ENCODE measurements at regions not wholly inside any gene's neighbourhood (a gene's known extent, or its start where the extent isn't known, plus 50 kb on each side); places are given as distances from the start of the nearest gene placed in this dataset.

GRCh38 chr9:92176800-92177185 is 61.6 kb upstream of the SPTLC1 start:
- no peaks in the 10 kb centered on the region for H3K36me3 ChIP-seq
- no peak for TF ChIP-seq CTCF (IDR thresholded peaks at IDR 0.05; ENCODE audit: low read depth, low read length)
- no peak overlapping the region for H3K4me3 ChIP-seq (ENCODE audit: low read depth, low read length)
- no peak for DNase-seq
- no peaks in the 10 kb centered on the region for H3K4me1 ChIP-seq
- no peaks in the 10 kb centered on the region for H3K9me3 ChIP-seq
- H3K27me3 ChIP-seq = no peaks in the 10 kb centered on the region

- Histone ChIP-seq H3K4me1 (no peaks in the 10 kb centered on the region), H3K4me3 (ENCODE audit: low read depth, low read length) (no peak overlapping the region), H3K27me3 (no peaks in the 10 kb centered on the region), H3K36me3 (no peaks in the 10 kb centered on the region), H3K9me3 (no peaks in the 10 kb centered on the region)
- peak; percentile 35; the same call in 1 of the 2 replicates for TF ChIP-seq CTCF (IDR thresholded peaks at IDR 0.05; ENCODE audit: low read depth, low read length)
- DNase-seq = no peak
These were observed 61.0 kb upstream of the SPTLC1 start for GRCh38 chr9:92176068-92176799.

GRCh38 chr9:92175441-92175840 is 60.2 kb upstream of the SPTLC1 start:
- H3K27me3 ChIP-seq = no peaks in the 10 kb centered on the region
- H3K9me3 ChIP-seq = no peaks in the 10 kb centered on the region
- H3K4me3 ChIP-seq (ENCODE audit: low read depth, low read length) = no peak overlapping the region
- TF ChIP-seq CTCF (IDR thresholded peaks at IDR 0.05; ENCODE audit: low read depth, low read length) = no peak
- H3K36me3 ChIP-seq = no peaks in the 10 kb centered on the region
- no peaks in the 10 kb centered on the region for H3K4me1 ChIP-seq
- no peak for DNase-seq

- TF ChIP-seq CTCF (IDR thresholded peaks at IDR 0.05; ENCODE audit: low read depth, low read length) = no peak
- no peaks in the 10 kb centered on the region for H3K36me3 ChIP-seq
- DNase-seq = no peak
- no peaks in the 10 kb centered on the region for H3K4me1 ChIP-seq
- H3K4me3 ChIP-seq (ENCODE audit: low read depth, low read length) = no peak overlapping the region
- H3K9me3 ChIP-seq = no peaks in the 10 kb centered on the region
- no peaks in the 10 kb centered on the region for H3K27me3 ChIP-seq
These were observed 58.1 kb upstream of the SPTLC1 start for GRCh38 chr9:92173318-92173717.

- no peak for TF ChIP-seq CTCF (IDR thresholded peaks at IDR 0.05; ENCODE audit: low read depth, low read length)
- DNase-seq = no peak
These were observed 56.6 kb upstream of the SPTLC1 start for GRCh38 chr9:92171822-92172221.

GRCh38 chr9:92171281-92171680 is 56.1 kb upstream of the SPTLC1 start:
- H3K27me3 ChIP-seq = no peaks in the 10 kb centered on the region
- H3K9me3 ChIP-seq = no peaks in the 10 kb centered on the region
- TF ChIP-seq CTCF (IDR thresholded peaks at IDR 0.05; ENCODE audit: low read depth, low read length) = no peak
- H3K4me3 ChIP-seq (ENCODE audit: low read depth, low read length) = no peak overlapping the region
- no peaks in the 10 kb centered on the region for H3K4me1 ChIP-seq
- no peaks in the 10 kb centered on the region for H3K36me3 ChIP-seq
- DNase-seq = no peak

More at GRCh38 chr9:92171822-92172221, 56.6 kb upstream of the SPTLC1 start:
- Histone ChIP-seq H3K36me3 (no peaks in the 10 kb centered on the region), H3K4me3 (ENCODE audit: low read depth, low read length) (no peak overlapping the region), H3K4me1 (no peaks in the 10 kb centered on the region), H3K27me3 (no peaks in the 10 kb centered on the region), H3K9me3 (no peaks in the 10 kb centered on the region)
